Activated naive CD8-positive, alpha-beta T cell treated with anti-CD3 and anti-CD28 coated beads for 36 hours (primary cell): ENCODE measurements at regions not wholly inside any gene's neighbourhood (a gene's known extent, or its start where the extent isn't known, plus 50 kb on each side); places are given as distances from the start of the nearest gene placed in this dataset.
"Not testable (repeated sequence)": the region's sequence is repeated elsewhere in the genome, so short reads cannot be mapped to it uniquely, and the experiment has no call there.

ENCODE experiments used
- DNase-seq: peaks from one replicate; pipeline ENCODE4 v3.0.0; 2021
- H3K27ac Mint-ChIP-seq: one replicate; pipeline ENCODE4 v1.8.0; 2022; ENCODE audit warnings: mild to moderate bottlenecking, moderate library complexity, mixed read lengths
- H3K27me3 Mint-ChIP-seq: one replicate; pipeline ENCODE4 v1.8.0; 2022; ENCODE audit warnings: mild to moderate bottlenecking, mixed read lengths
- H3K36me3 Mint-ChIP-seq: one replicate; pipeline ENCODE4 v1.8.0; 2021; ENCODE audit warnings: mild to moderate bottlenecking, mixed read lengths
- H3K4me1 Mint-ChIP-seq: one replicate; pipeline ENCODE4 v1.8.0; 2021; ENCODE audit warnings: mixed read lengths
- H3K4me3 Mint-ChIP-seq: one replicate; pipeline ENCODE4 v1.8.0; 2022; ENCODE audit warnings: mild to moderate bottlenecking, moderate library complexity, mixed read lengths
- H3K9me3 Mint-ChIP-seq: one replicate; pipeline ENCODE4 v1.8.0; 2022; ENCODE audit warnings: mixed read lengths

GRCh38 chr14:83164016-83164415, 1630.4 kb upstream of the SEL1L start:
- Mint-ChIP-seq H3K36me3 (no peaks in the 10 kb centered on the region), H3K27me3 (no peaks in the 10 kb centered on the region), H3K4me3 (no peak overlapping the region), H3K4me1 (no peaks in the 10 kb centered on the region), H3K27ac (no peak overlapping the region), H3K9me3 (peaks cover 9% of the 10 kb centered on the region)
- no peak for DNase-seq

GRCh38 chr14:83164591-83164990, 1630.9 kb upstream of the SEL1L start:
- Mint-ChIP-seq H3K27me3 (no peaks in the 10 kb centered on the region), H3K9me3 (peaks cover 9% of the 10 kb centered on the region), H3K4me1 (no peaks in the 10 kb centered on the region), H3K4me3 (no peak overlapping the region), H3K27ac (no peak overlapping the region), H3K36me3 (no peaks in the 10 kb centered on the region)
- DNase-seq = no peak

- no peak overlapping the region for H3K27ac Mint-ChIP-seq
- H3K4me3 Mint-ChIP-seq = no peak overlapping the region
- H3K36me3 Mint-ChIP-seq = no peaks in the 10 kb centered on the region
- DNase-seq = no peak
- H3K9me3 Mint-ChIP-seq = peaks cover 11% of the 10 kb centered on the region
- H3K27me3 Mint-ChIP-seq = no peaks in the 10 kb centered on the region
- H3K4me1 Mint-ChIP-seq = no peaks in the 10 kb centered on the region
These were observed 1636.5 kb upstream of the SEL1L start for GRCh38 chr14:83170165-83170564.

- Mint-ChIP-seq H3K36me3 (no peaks in the 10 kb centered on the region), H3K4me3 (no peak overlapping the region), H3K4me1 (no peaks in the 10 kb centered on the region), H3K9me3 (peaks cover 9% of the 10 kb centered on the region), H3K27ac (no peak overlapping the region), H3K27me3 (no peaks in the 10 kb centered on the region)
- DNase-seq = no peak
These were observed 1638.1 kb upstream of the SEL1L start for GRCh38 chr14:83171761-83172160.

GRCh38 chr14:83172363-83172762, 1638.7 kb upstream of the SEL1L start:
- no peaks in the 10 kb centered on the region for H3K4me1 Mint-ChIP-seq
- no peak overlapping the region for H3K27ac Mint-ChIP-seq
- no peak for DNase-seq
- no peaks in the 10 kb centered on the region for H3K27me3 Mint-ChIP-seq
- no peak overlapping the region for H3K4me3 Mint-ChIP-seq
- H3K9me3 Mint-ChIP-seq = peaks cover 7% of the 10 kb centered on the region
- no peaks in the 10 kb centered on the region for H3K36me3 Mint-ChIP-seq

GRCh38 chr14:83173687-83174086, 1640.0 kb upstream of the SEL1L start:
- H3K4me1 Mint-ChIP-seq = no peaks in the 10 kb centered on the region
- H3K36me3 Mint-ChIP-seq = no peaks in the 10 kb centered on the region
- no peaks in the 10 kb centered on the region for H3K27me3 Mint-ChIP-seq
- H3K27ac Mint-ChIP-seq = no peak overlapping the region
- no peak overlapping the region for H3K4me3 Mint-ChIP-seq
- DNase-seq = no peak
- H3K9me3 Mint-ChIP-seq = peaks cover 10% of the 10 kb centered on the region

- Mint-ChIP-seq H3K4me1 (no peaks in the 10 kb centered on the region), H3K9me3 (peaks cover 3% of the 10 kb centered on the region), H3K27ac (no peak overlapping the region), H3K27me3 (no peaks in the 10 kb centered on the region), H3K36me3 (no peaks in the 10 kb centered on the region), H3K4me3 (no peak overlapping the region)
- DNase-seq = no peak
These were observed 1650.9 kb upstream of the SEL1L start for GRCh38 chr14:83184531-83184930.

GRCh38 chr14:83188311-83188710, 1654.7 kb upstream of the SEL1L start:
- not testable (repeated sequence) for H3K9me3 Mint-ChIP-seq, H3K4me3 Mint-ChIP-seq, H3K27me3 Mint-ChIP-seq, H3K4me1 Mint-ChIP-seq, H3K36me3 Mint-ChIP-seq, H3K27ac Mint-ChIP-seq, DNase-seq

- Mint-ChIP-seq H3K36me3 (no peaks in the 10 kb centered on the region), H3K4me3 (no peak overlapping the region), H3K9me3 (peaks cover 3% of the 10 kb centered on the region), H3K27ac (no peak overlapping the region), H3K4me1 (no peaks in the 10 kb centered on the region), H3K27me3 (no peaks in the 10 kb centered on the region)
- DNase-seq = no peak
These were observed 1662.6 kb upstream of the SEL1L start for GRCh38 chr14:83196236-83196635.

GRCh38 chr14:83197271-83197670, 1663.6 kb upstream of the SEL1L start:
- H3K36me3 Mint-ChIP-seq = no peaks in the 10 kb centered on the region
- DNase-seq = no peak
- no peaks in the 10 kb centered on the region for H3K27me3 Mint-ChIP-seq
- no peak overlapping the region for H3K27ac Mint-ChIP-seq
- H3K4me3 Mint-ChIP-seq = no peak overlapping the region
- H3K4me1 Mint-ChIP-seq = no peaks in the 10 kb centered on the region
- H3K9me3 Mint-ChIP-seq = no peaks in the 10 kb centered on the region

GRCh38 chr14:83207550-83207949, 1673.9 kb upstream of the SEL1L start:
- no peak overlapping the region for H3K27ac Mint-ChIP-seq
- peaks cover 2% of the 10 kb centered on the region for H3K9me3 Mint-ChIP-seq

GRCh38 chr14:83208341-83208740, 1674.7 kb upstream of the SEL1L start:
- Mint-ChIP-seq H3K9me3 (peaks cover 4% of the 10 kb centered on the region), H3K36me3 (no peaks in the 10 kb centered on the region), H3K27ac (no peak overlapping the region), H3K4me1 (no peaks in the 10 kb centered on the region), H3K4me3 (no peak overlapping the region), H3K27me3 (no peaks in the 10 kb centered on the region)
- no peak for DNase-seq

More at GRCh38 chr14:83207550-83207949, 1673.9 kb upstream of the SEL1L start:
- H3K4me3 Mint-ChIP-seq = no peak overlapping the region
- no peaks in the 10 kb centered on the region for H3K36me3 Mint-ChIP-seq
- DNase-seq = no peak
- H3K4me1 Mint-ChIP-seq = no peaks in the 10 kb centered on the region
- no peaks in the 10 kb centered on the region for H3K27me3 Mint-ChIP-seq

GRCh38 chr14:83217492-83217891, 1683.8 kb upstream of the SEL1L start:
- no peaks in the 10 kb centered on the region for H3K4me1 Mint-ChIP-seq
- no peak for DNase-seq
- no peaks in the 10 kb centered on the region for H3K27me3 Mint-ChIP-seq
- H3K36me3 Mint-ChIP-seq = no peaks in the 10 kb centered on the region
- H3K4me3 Mint-ChIP-seq = no peak overlapping the region
- H3K27ac Mint-ChIP-seq = no peak overlapping the region
- peaks cover 16% of the 10 kb centered on the region for H3K9me3 Mint-ChIP-seq

- no peak for DNase-seq
- H3K4me3 Mint-ChIP-seq = no peak overlapping the region
- H3K27ac Mint-ChIP-seq = no peak overlapping the region
- H3K9me3 Mint-ChIP-seq = peaks cover 10% of the 10 kb centered on the region
- no peaks in the 10 kb centered on the region for H3K4me1 Mint-ChIP-seq
- H3K27me3 Mint-ChIP-seq = no peaks in the 10 kb centered on the region
- H3K36me3 Mint-ChIP-seq = no peaks in the 10 kb centered on the region
These were observed 1714.4 kb upstream of the SEL1L start for GRCh38 chr14:83247924-83248639.

- Mint-ChIP-seq H3K4me3 (no peak overlapping the region), H3K36me3 (no peaks in the 10 kb centered on the region), H3K4me1 (no peaks in the 10 kb centered on the region), H3K9me3 (peaks cover 10% of the 10 kb centered on the region), H3K27ac (no peak overlapping the region), H3K27me3 (no peaks in the 10 kb centered on the region)
- DNase-seq = no peak
These were observed 1717.7 kb upstream of the SEL1L start for GRCh38 chr14:83251402-83251801.

GRCh38 chr14:83253870-83254269, 1720.2 kb upstream of the SEL1L start:
- DNase-seq = no peak
- H3K9me3 Mint-ChIP-seq = peaks cover 7% of the 10 kb centered on the region
- no peaks in the 10 kb centered on the region for H3K4me1 Mint-ChIP-seq
- H3K27me3 Mint-ChIP-seq = no peaks in the 10 kb centered on the region
- no peaks in the 10 kb centered on the region for H3K36me3 Mint-ChIP-seq
- no peak overlapping the region for H3K4me3 Mint-ChIP-seq
- H3K27ac Mint-ChIP-seq = no peak overlapping the region
